GM23248 (cell line): ENCODE measurements at regions not wholly inside any gene's neighbourhood (a gene's known extent, or its start where the extent isn't known, plus 50 kb on each side); places are given as distances from the start of the nearest gene placed in this dataset.

Experiments
- DNase-seq: peaks from one replicate; pipeline ENCODE4 v3.0.0-alpha.2; 2015
- H2AFZ ChIP-seq: fragments of 200-600 bp; sonication (generic); 2 replicates; pipeline ENCODE4 v1.6.1; 2016; ENCODE audit warnings: antibody characterized with exemption
- H3F3A ChIP-seq: fragments of 200-600 bp; sonication (generic); 2 replicates; pipeline ENCODE4 v1.6.1; 2016; ENCODE audit warnings: mild to moderate bottlenecking, antibody characterized with exemption, mixed run types; ENCODE audit not compliant: insufficient read depth
- H3K27ac ChIP-seq: fragments of 200-600 bp; sonication (generic); 2 replicates; pipeline ENCODE4 v1.5.1; 2016; ENCODE audit warnings: mild to moderate bottlenecking
- H3K27me3 ChIP-seq: fragments of 200-600 bp; sonication (generic); replicated peaks from 2 replicates; pipeline ENCODE4 v1.6.1; 2016; ENCODE audit warnings: mild to moderate bottlenecking; ENCODE audit not compliant: insufficient read depth
- H3K36me3 ChIP-seq: fragments of 200-600 bp; sonication (generic); 2 replicates; pipeline ENCODE4 v1.6.1; 2016; ENCODE audit warnings: low read depth, mild to moderate bottlenecking
- H3K4me1 ChIP-seq: fragments of 200-600 bp; sonication (generic); 2 replicates; pipeline ENCODE4 v1.6.1; 2016; ENCODE audit warnings: mild to moderate bottlenecking; ENCODE audit not compliant: insufficient read depth
- H3K4me2 ChIP-seq: fragments of 200-600 bp; sonication (generic); one replicate; pipeline ENCODE4 v1.6.1; 2016; ENCODE audit warnings: mild to moderate bottlenecking; ENCODE audit not compliant: unreplicated experiment
- H3K4me3 ChIP-seq: fragments of 200-600 bp; sonication (generic); 2 replicates; pipeline ENCODE4 v1.5.1; 2016; ENCODE audit warnings: mild to moderate bottlenecking
- H3K79me2 ChIP-seq: fragments of 200-600 bp; sonication (generic); 2 replicates; pipeline ENCODE4 v1.6.1; 2016; ENCODE audit warnings: mild to moderate bottlenecking; ENCODE audit not compliant: insufficient read depth
- H3K9ac ChIP-seq: fragments of 200-600 bp; sonication (generic); 2 replicates; pipeline ENCODE4 v1.6.1; 2016; ENCODE audit warnings: mild to moderate bottlenecking
- H3K9me2 ChIP-seq: fragments of 200-600 bp; sonication (generic); 2 replicates; pipeline ENCODE4 v1.6.1; 2016; ENCODE audit warnings: mixed run types, mild to moderate bottlenecking, moderate library complexity; ENCODE audit not compliant: insufficient read depth
- H3K9me3 ChIP-seq: fragments of 200-600 bp; sonication (generic); one replicate; pipeline ENCODE4 v1.6.1; 2017; ENCODE audit warnings: low read depth
- H4K20me1 ChIP-seq: fragments of 200-600 bp; sonication (generic); 2 replicates; pipeline ENCODE4 v1.6.0; 2016; ENCODE audit not compliant: insufficient read depth
- EZH2 ChIP-seq: fragments of 200-600 bp; sonication (generic); IDR thresholded peaks from 2 replicates; pipeline ENCODE4 v1.6.1; 2018; ENCODE audit warnings: antibody characterized with exemption, mild to moderate bottlenecking; ENCODE audit not compliant: insufficient read depth, poor library complexity, severe bottlenecking
- EZH2phosphoT487 ChIP-seq: fragments of 200-600 bp; sonication (generic); IDR thresholded peaks from 2 replicates; pipeline ENCODE4 v1.6.1; 2018; ENCODE audit warnings: antibody characterized with exemption, moderate library complexity, mild to moderate bottlenecking, low read depth; ENCODE audit not compliant: insufficient read depth
- WGBS, 2 experiments: methylation state at CpG; one replicate each; pipeline ENCODE4 v1.1.6; 2015 to 2017; ENCODE audit warnings: low lambda C conversion rate in 2 of 2, low coverage in 1 of 2; ENCODE audit errors: missing lambda C conversion rate in 2 of 2; 5-methylcytosine and 5-hydroxymethylcytosine counted together
- in situ Hi-C: fragments of 300-500 bp; cut with MboI; formaldehyde crosslinking; loops from 2 replicates; pipeline ENCODE4 v1.15.0; 2020

- Histone ChIP-seq H4K20me1 (no peaks in the 10 kb centered on the region), H3K4me2 (no peak overlapping the region), H3F3A (no peaks in the 10 kb centered on the region), H2AFZ (no peak overlapping the region), H3K4me1 (no peaks in the 10 kb centered on the region), H3K79me2 (no peaks in the 10 kb centered on the region), H3K36me3 (no peaks in the 10 kb centered on the region), H3K9me2 (no peaks in the 10 kb centered on the region), H3K9ac (no peak overlapping the region), H3K9me3 (no peaks in the 10 kb centered on the region), H3K27ac (no peak overlapping the region), H3K4me3 (no peak overlapping the region), H3K27me3 (0 out of 2 replicates have a peak, but pooled peaks cover 5% of the 10 kb centered on the region)
- no peak for DNase-seq
- in situ Hi-C loops, result no loop called here
- 49 to 52% methylated on average over 5 of the region's 5 CpGs for WGBS, 2 experiments
- no peak for TF ChIP-seq EZH2phosphoT487
- no peak for TF ChIP-seq EZH2
Measured at GRCh38 chr2:62329797-62330196, 133.9 kb downstream of the B3GNT2 start.

GRCh38 chr2:62326735-62327134 lies 130.8 kb downstream of the B3GNT2 start:
- Histone ChIP-seq H3K36me3 (no peaks in the 10 kb centered on the region), H3F3A (no peaks in the 10 kb centered on the region), H3K4me1 (no peaks in the 10 kb centered on the region), H3K79me2 (no peaks in the 10 kb centered on the region), H3K27me3 (0 out of 2 replicates have a peak, but pooled peaks cover 5% of the 10 kb centered on the region), H3K4me3 (no peak overlapping the region), H2AFZ (no peak overlapping the region), H4K20me1 (no peaks in the 10 kb centered on the region), H3K9ac (no peak overlapping the region), H3K9me3 (no peaks in the 10 kb centered on the region), H3K9me2 (no peaks in the 10 kb centered on the region), H3K27ac (no peak overlapping the region), H3K4me2 (no peak overlapping the region)
- no peak for DNase-seq
- TF ChIP-seq EZH2phosphoT487, result no peak
- TF ChIP-seq EZH2, result no peak
- in situ Hi-C loops, result no loop called here
- 18 to 21% methylated on average over 1 of the region's 1 CpG for WGBS, 2 experiments

GRCh38 chr2:62325398-62325797 lies 129.5 kb downstream of the B3GNT2 start:
- Histone ChIP-seq H3K9me3 (no peaks in the 10 kb centered on the region), H3K9me2 (no peaks in the 10 kb centered on the region), H2AFZ (no peak overlapping the region), H3K79me2 (no peaks in the 10 kb centered on the region), H3K4me1 (no peaks in the 10 kb centered on the region), H3K4me3 (no peak overlapping the region), H3K9ac (no peak overlapping the region), H3K27ac (no peak overlapping the region), H3K27me3 (0 out of 2 replicates have a peak, but pooled peaks cover 5% of the 10 kb centered on the region), H3K36me3 (no peaks in the 10 kb centered on the region), H3F3A (no peaks in the 10 kb centered on the region), H4K20me1 (no peaks in the 10 kb centered on the region), H3K4me2 (no peak overlapping the region)
- DNase-seq, result no peak
- WGBS, 2 experiments, result 61 to 66% methylated on average over 5 of the region's 5 CpGs
- TF ChIP-seq EZH2 (no peak), EZH2phosphoT487 (no peak)
- in situ Hi-C loops, result no loop called here

DNA sequence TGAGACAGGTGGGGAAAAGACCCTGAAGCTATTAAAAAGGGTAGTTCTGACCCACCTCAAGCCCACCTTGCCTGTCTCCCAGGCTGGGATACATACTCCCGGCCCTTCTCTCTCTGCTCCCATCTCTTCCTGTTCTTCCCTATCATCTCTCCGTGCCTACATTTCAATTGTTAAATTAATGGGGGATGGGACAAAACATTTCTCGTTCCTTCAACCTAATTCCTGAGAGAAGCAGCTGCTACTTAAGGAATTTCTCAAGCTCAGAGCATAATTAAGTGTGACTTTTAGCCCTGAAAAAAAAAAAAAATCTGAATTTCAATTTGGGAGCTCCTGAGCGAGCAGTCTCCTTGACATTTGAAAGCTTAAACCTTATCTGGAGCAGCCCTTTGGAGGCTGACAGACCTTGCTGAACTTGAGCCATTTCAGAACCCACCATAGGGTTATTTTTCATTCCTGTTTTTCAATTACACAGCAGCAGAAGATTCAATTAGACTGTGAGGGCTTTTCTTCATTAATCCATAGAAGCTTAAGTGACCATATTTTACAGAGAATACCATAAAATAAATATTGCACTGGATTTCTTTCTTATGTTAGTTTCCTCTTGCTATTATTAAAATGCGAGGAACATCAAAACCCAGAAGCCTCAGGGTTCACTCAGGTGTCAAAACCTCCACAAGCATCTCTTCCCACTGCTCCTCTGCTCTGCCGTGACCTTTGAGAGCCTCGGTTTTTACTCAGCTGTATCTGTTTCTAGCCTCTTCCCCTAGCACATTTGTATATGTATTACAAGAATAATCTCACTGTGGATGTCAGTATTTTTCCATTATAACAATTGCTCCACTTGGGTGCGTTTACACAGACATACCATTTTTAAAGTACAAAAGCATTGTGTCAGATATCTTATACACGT lies 125.7 kb downstream of the B3GNT2 start:
- Histone ChIP-seq H4K20me1 (no peaks in the 10 kb centered on the region), H3K4me1 (no peaks in the 10 kb centered on the region), H2AFZ (no peak overlapping the region), H3K9me2 (no peaks in the 10 kb centered on the region), H3K36me3 (no peaks in the 10 kb centered on the region), H3K27me3 (no peaks in the 10 kb centered on the region), H3K79me2 (no peaks in the 10 kb centered on the region), H3K4me2 (no peak overlapping the region), H3K4me3 (no peak overlapping the region), H3K9me3 (no peaks in the 10 kb centered on the region), H3K27ac (no peak overlapping the region), H3K9ac (no peak overlapping the region), H3F3A (no peaks in the 10 kb centered on the region)
- 39 to 44% methylated on average over 9 of the region's 9 CpGs for WGBS, 2 experiments
- TF ChIP-seq EZH2phosphoT487, result no peak
- TF ChIP-seq EZH2, result no peak
- in situ Hi-C loops, result no loop called here
- no peak for DNase-seq
